Anterior cingulate cortex (tissue), 58 donors: ENCODE measurements at regions not wholly inside any gene's neighbourhood (a gene's known extent, or its start where the extent isn't known, plus 50 kb on each side); places are given as distances from the start of the nearest gene placed in this dataset.
A peak's percentile ranks its signal among the peaks of the same experiment; 100 is the strongest.
"Not testable (repeated sequence)": the region's sequence is repeated elsewhere in the genome, so short reads cannot be mapped to it uniquely, and the experiment has no call there.

ENCODE experiments used
- DNase-seq, 58 donors: peaks; one replicate each; lab custom pipeline; 2025; lab: John Stamatoyannopoulos, UW

DNA sequence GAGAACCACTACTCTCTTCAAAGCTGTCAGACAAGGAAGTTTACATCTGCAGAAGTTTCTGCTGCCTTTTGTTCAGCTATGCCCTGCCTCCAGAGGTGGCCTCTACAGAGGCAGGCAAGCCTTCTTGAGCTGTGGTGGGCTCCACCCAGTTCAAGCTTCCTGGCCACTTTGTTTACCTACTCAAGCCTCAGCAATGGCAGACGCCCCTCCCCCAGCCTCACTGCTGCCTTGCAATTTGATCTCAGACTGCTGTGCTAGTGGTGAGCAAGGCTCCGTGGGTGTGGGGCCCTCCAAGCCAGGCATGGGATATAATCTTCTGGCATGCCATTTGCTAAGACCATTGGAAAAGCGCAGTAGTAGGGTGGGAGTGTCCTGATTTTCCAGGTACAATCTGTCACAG is 144.0 kb downstream of the CCNG2 start:
- DNase-seq = not testable (repeated sequence)

DNA sequence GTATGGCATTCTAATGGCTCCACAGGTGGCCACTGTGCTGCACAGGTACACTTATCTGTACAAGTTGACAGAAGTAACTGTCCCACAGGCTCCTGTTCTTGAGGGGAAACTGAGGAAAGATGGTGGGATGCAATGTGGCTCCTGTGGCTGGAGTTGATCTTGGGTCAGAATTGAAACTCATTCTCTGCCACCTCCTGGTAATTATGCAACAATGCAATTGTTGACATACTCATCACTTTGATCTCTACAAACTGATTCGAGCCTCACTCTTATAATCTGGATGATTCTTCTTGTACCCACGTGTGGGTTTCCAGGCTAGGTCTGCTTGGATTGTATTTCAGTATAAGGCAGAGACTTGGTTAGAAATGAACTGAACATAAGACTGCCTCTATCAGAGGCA is 148.8 kb downstream of the CCNG2 start:
- no peak for DNase-seq

DNA sequence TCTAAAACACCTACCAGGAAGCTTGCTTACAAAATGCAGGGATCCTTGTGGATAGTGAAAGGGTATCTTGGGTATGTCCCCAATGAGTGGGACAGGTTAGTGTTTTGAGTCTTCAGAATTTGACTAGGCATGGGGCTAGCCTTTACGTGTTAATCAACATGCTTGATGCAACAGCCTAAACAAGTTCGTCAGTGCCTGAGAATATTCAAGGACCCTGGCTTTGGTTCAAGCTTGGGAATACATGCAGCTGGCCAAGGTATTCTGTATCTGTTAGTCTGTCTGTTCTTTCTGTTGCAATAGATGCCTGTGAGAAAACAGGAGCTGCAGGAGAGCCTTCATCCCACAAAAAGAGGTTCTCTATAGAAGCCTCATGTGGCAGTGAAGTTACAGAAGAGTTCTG is 149.5 kb downstream of the CCNG2 start:
- DNase-seq = no peak

DNA sequence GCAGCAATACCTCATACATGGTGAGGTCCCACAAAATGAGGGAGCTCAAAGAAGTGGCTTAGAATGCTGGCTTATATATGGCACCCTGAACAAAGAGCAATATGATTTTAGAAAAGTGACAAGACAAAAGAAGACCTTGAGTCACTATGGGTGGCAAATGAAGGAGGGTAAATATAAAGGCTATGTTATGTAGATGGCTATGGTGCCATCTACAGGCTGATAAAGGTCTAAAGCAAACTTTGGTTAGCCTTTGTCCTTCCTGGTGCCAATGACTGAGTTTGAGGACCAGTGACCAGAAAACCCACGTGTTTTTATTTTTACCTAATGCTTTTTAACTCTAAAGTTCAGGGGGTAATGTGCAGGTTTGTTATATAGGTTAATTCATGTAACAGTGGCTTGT is 151.8 kb downstream of the CCNG2 start:
- no peak for DNase-seq

DNA sequence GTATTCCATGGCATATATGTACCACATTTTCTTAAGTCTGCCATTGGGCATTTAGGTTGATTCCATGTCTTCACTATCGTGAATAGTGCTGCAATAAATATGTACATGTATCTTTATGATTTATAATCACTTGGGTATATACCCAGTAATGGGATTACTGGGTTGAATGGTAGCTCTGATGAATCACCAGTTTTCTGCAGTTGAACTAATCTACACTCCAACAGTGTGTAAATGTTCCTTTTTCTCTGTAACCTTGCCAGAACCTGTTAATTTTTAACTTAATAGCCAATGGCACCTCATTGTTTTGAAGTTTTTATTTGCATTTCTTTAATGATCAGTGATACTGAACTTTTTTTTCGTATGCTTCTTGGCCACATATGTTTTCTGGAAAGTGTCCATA is 152.5 kb downstream of the CCNG2 start:
- DNase-seq = no peak

DNA sequence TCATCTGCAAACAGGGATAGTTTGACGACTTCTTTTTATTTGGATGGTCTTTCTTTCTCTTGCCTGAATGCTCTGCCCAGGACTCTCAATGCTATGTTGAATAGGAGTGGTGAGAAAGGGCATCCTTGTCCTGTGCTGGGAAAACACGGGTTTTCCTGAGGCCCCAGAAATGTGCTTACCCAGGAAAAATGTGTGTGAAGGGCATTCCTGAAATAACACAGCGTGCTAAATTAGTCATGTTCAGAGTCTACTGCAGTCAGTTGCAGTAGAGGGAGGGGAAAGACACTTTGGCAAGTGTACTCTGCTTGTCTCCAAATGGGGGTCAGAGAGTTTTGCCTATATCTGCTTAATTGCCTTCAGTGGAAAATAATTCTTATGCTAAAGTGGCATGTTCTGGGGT is 153.9 kb downstream of the CCNG2 start:
- peak in 1 of 58 donors; percentile 3 for DNase-seq

DNA sequence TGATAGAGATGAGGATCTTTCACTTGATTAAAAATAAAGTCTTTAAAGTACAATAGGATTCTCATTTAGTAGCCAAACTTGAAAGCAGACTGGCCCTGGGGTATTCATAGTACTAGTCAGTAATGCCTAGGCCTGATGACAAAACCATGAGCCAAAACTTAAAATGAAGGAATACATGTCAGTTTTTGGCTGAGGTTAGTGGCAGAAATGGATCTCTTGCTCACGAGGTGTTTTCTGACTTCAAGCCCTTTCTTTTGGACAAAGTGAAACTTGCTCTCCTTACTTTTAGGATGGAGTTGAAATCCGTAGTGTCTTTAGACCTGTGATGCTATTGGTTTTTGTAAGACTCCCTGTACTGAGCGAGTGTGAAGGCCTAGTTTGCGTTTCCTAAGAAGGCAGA is 157.7 kb downstream of the CCNG2 start:
- no peak for DNase-seq

DNA sequence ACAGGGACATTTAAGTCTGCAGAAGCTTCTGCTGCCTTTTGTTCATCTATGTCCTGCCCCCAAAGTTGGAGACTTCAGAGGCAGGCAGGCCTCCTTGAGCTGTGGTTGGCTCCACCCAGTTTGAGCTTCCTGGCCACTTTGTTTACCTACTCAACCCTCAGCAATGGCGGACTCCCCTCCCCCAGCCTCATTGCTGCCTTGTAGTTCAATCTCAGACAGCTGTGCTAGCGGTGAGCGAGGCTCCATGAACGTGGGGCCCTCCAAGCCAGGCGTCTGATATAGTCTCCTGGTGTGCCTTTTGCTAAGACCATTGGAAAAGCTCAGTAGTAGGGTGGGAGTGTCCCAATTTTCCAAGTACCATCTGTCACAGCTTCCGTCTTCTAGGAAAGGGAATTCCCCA is 170.1 kb downstream of the CCNG2 start:
- DNase-seq = no peak

DNA sequence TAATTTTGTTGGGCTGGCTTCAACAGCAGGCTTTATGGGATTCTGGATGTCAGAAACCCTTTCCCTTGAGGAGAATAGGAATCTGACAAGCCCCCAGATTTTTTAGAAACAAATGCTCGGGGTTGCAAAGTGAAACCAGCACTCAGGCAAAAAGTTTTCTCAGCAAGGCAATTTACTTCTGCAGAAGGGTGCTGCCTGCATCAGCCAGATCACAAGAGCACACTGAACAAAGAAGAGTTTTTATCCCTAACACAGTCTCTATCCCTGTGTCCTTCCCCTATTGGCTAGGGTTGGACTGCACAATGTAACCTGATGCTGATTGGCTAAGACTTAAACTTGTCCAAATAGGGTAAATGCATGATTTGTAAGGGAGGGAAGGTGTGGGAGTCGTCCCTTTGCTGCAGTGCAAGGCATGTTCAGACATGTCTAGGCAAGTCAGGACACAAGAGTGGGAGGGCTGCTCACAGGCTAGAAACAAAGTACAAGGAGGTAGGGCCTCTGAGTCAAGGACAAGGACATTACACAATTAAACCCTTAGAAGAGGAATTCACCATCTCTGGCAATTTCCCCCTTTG is 175.8 kb downstream of the CCNG2 start:
- DNase-seq = no peak

DNA sequence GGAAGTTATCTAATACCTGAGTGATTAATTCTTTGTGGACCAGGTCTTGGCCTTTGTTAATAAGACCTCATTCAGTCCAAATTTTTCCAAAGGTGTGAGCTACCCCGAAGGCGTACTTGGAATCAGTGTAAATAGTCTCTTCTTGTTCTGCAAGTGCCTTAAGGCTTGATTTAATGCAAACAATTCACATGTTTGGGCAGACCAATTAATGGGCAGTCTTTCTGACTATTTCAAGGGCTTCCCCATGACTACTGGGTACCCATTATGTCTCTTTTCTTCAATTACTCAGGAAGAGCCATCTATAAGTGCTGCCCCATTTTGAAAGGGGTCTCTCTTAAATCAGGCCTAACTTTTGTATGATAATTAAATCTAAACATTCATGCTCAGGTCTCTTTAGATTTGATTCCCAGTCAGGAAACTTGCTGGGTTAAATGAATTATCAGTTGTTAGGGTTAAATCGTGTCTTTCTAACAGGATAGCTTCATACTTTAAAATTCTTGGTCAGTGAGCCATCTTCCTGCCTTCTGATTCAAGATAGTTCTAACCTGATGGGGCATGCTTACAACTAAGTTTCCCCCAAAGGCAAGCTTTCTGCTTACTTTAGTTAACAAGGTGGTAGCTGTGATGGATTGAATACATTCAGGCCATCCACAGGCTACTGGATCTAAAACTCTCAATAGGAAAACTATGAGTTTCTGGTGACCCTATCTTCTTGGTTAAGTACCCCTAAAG is 179.6 kb downstream of the CCNG2 start:
- no peak for DNase-seq

DNA sequence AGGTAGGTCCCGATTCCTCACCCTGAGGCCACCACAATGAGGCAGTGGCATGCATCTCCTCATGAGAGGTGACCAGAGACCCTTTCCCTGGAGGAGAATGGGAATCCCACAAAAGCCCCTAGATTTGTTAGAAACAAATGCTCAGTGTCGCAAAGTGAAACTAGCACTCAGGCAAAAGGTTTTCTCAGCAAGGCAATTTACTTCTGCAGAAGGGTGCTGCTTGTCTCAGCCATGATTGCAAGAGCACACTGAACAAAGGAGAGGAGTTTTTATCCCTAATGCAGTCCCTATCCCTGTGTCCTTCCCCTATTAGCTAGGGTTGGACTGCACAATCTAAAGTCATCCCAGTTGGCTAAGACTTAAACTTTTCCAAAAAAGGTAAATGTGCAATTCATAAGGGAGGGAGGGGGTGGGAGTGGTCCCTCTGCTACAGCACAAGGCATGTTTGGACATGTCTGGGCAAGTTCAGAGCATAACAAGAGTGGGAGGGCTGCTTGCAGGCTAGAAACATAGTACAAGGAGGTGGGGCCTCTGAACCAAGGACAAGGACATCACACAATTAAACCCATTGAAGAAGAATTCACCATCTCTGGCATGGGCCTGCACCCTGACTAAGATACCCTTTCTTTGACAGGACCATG is 185.3 kb downstream of the CCNG2 start:
- no peak for DNase-seq

DNA sequence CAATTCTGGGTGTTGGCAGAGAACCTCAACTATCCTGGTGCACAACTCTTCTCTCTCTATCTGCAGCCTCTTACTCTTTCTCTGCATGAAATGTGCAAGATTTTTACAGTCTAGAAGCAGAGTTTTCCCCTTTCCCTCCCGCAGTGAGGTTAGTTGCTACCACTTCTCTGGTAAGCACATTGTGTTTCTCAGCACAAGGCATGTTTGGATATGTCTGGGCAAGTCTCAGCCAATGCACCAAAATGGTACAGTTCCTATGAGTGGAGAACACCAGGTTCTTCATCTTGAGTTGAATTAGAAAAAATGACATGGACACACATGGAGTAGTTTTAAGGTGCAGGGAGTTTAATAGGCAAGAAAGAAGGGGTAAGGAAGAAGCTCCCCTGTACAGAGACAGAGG is 187.0 kb downstream of the CCNG2 start:
- DNase-seq = no peak

DNA sequence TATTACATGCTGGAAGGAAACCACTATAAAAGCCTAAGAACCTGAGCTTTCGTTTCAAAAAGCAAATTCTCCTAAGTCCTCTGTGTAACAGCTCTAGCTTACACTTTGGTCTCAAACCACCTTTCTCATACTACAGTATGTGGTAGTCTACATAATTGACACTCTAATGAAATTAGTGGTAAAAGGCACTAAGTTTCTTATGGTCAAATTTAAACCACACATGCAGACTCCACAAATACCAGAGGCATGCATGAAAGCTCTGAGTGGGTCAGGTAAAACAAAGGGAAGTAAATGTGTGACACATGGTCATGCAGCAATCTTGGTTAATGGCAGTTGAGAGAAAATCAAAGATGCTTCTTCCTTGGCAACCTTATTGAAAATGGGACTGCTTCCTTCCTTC is 187.8 kb downstream of the CCNG2 start:
- no peak for DNase-seq

DNA sequence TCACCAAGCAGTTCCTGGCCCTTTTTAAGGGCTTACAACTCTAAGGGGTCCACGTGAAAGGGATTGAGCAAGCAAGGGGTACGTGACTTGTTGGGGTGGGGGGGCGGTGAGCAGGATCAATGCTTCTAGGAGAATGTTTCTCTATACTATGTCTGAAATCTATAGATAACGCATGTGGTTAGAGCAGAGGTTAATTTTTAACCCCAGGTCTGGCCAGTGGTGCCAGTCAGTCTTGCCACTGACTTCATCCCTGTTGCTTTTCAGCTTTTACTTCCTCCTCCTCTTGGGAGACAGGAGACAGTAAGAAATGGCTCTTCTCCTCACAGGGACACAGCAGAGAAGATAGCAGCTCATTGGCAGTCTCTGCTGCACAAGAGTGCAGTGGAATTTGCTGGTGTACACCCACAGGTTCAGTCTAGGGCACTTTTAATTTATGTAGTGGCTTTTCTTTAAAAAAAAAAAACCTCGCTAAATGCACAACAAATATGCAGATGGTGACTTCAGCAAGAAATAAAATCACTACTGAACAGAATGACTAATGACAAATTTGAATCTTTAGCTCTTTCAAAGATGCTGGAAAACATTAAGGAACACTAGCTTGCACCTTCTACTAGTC is 190.5 kb downstream of the CCNG2 start:
- no peak for DNase-seq

DNA sequence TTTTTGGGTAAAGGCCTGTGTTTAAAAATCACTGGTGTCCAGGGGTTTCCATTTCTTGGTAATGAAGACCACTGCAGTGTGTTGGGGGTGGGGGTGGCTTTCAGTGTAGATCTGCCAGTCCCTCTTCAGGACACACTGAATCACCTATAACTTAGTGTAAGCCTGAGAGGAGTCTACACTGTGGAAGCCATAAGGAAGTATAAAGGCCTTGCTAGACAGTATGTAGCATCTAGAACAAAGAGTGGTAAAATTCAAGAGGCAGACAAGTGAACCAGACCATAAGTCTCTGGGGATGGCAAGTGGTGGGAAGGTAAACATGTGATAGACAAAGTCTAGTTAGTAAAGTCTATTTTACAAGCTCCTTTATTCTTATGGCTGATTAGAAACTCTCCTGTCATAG is 191.8 kb downstream of the CCNG2 start:
- no peak for DNase-seq

DNA sequence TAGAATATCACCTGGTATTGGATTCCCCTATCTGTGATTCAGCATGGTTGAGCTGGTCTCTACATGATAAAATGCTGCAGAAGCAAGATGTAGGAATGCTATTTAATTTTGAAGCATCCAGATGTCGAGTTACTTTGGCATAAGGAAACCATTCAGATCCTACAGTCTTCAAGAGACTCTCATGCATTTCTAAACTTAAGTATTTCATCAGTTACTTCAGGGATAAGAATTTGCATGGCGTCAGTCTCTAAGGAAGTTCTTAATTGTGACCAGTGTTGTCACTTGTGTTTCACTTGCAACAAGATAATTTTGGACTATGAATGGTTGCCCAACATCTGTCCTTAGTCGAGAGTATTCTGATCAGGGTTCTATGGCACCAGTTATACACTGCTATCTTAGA is 192.4 kb downstream of the CCNG2 start:
- DNase-seq = no peak

DNA sequence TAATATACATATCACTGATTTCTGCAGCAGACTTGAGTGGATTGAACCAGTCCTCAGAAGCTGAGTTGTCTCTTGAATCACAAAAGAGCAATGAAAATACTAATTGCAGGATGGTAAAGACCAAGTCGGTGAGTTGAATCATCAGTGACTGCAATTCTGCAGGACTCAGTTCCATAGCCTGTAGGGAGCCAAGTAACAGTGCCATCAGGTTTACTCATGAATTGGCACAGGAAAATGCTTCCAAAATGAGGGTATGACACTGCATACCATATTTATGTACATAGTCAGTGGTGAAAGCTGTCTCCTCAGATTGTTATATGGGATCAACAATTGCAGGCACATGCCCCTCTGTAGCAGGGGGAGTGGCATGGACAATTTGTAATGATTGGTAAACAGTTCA is 192.8 kb downstream of the CCNG2 start:
- peak in 1 of 58 donors; percentile 10 for DNase-seq

DNA sequence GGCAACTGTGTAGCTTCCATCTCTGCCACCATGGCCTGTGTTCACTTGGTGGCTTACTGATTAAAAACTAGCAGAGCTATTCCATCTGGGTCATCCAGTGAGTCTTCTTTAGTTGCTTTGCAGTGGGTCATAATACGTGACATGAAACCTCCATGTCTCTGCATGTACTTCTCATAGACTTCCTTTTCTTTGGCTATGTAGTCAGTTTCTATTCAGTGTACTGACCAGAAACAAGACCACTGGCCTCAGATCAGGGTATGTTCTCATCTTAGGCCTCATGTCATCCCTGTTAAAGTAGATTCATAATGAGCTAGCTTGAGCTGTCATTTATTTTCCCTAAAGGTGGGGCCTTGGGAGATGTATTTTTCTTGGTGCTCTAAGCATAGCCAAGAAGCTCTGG is 195.2 kb downstream of the CCNG2 start:
- DNase-seq = no peak

DNA sequence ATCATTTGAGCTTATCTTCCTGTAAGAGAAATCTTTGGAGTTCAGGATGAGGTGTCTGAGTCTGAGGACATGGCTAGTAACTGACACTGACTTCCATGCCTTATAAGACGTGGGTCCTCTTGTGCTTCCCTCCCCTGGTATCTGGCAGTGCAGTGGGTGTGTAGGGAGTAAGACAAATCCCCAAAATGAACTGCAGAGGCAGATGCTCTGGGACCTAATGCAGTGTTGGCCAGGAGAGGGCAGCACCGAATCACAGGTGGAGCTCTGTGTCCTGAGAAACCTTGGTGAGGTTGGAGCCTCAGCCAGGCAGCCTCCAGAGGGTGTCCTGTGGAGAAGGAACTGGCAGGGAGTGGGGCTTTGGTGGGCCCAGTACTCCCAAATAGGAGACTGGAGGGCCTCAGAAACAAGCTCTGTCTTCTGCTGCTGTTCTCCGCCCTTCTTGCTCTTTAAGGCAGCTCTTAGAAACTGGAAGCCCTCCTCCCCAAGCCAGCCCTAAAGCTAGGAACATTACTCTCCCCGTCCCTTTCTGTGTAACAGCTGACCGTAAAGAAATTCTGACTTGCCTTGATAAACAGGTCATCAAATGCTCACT is 196.8 kb downstream of the CCNG2 start:
- DNase-seq = not testable (repeated sequence)

DNA sequence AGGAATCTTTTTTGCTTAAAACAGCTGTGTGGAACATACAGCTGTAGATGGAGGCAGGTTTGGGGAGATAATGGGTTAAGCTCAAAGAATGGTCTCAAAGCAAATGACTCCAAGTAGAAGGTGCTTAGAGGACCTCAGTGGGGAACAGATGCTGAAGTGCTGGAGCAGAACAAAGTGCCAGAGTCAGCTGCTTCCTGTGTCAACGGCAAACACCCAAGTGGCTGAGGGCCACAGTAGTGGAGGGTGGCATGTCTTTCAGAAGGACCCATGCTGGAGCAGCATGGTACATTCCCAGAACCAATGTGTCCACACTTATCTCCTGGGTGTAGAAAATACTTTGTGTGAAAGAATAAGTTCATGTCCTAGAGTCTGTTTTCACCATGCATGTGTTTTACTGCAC is 197.5 kb downstream of the CCNG2 start:
- no peak for DNase-seq

DNA sequence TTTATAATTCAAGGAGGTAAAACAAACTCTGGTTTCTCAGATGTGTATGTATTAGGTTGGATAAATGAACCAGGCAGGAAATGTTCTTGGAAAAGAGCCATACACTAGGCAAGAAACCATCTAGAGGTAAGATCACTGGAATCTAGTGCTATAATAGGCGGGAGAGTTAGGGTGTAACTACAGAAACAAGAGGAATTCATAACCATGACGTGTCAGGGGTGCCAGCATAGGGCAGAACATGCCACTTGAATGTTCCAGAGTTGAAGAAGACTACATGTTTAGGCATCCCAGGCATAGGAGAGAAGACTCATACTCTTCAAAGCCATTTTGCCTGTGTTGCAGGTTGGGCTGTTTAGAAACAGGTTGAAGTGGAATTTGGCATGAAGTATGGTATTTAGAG is 198.7 kb downstream of the CCNG2 start:
- no peak for DNase-seq
